AG04450 (cell line): ENCODE measurements at regions not wholly inside any gene's neighbourhood (a gene's known extent, or its start where the extent isn't known, plus 50 kb on each side); places are given as distances from the start of the nearest gene placed in this dataset.
A peak's percentile ranks its signal among the peaks of the same experiment; 100 is the strongest.

Source experiments
- CTCF ChIA-PET: fragments of 300-600, 350-600 bp; formaldehyde crosslinking; extraction: SDS; loops from one replicate; lab custom pipeline; 2022; ENCODE audit warnings: antibody characterized with exemption, inconsistent platforms; lab: Charles Lee
- POLR2A ChIA-PET: fragments of 350-600 bp; formaldehyde crosslinking; extraction: SDS; loops from one replicate; lab custom pipeline; 2021; ENCODE audit warnings: antibody characterized with exemption, inconsistent platforms; lab: Yijun Ruan, JAX
- DNase-seq: peaks from one replicate; pipeline ENCODE4 v3.0.0-alpha.2; 2011; ENCODE audit warnings: low read depth, low spot score
- H3K27ac ChIP-seq: one replicate; pipeline ENCODE4 v1.5.1; 2012; ENCODE audit warnings: low read depth, low read length, control low read depth
- H3K27me3 ChIP-seq: one replicate; pipeline ENCODE4 v1.6.0; 2012; ENCODE audit warnings: low read length; ENCODE audit not compliant: control insufficient read depth, insufficient read depth
- H3K4me3 ChIP-seq: 2 replicates; pipeline ENCODE4 v1.5.1; 2011; ENCODE audit warnings: mild to moderate bottlenecking, low read depth, low read length, control low read depth
- H3K9me3 ChIP-seq: 2 replicates; pipeline ENCODE4 v1.5.1; 2012; ENCODE audit warnings: low read length; ENCODE audit not compliant: control insufficient read depth, insufficient read depth
- TF ChIP-seq, protein P1 (sequence below): IDR thresholded peaks from 2 replicates; pipeline ENCODE4 v1.5.1; 2011; ENCODE audit warnings: low read depth, low read length, control low read depth, inconsistent platforms

- ChIA-PET POLR2A (no interaction called here), CTCF (no interaction called here)
- no peak for DNase-seq
- Histone ChIP-seq H3K27ac (no peak overlapping the region), H3K27me3 (no peaks in the 10 kb centered on the region), H3K9me3 (no peaks in the 10 kb centered on the region), H3K4me3 (no peak overlapping the region)
- TF ChIP-seq, protein P1, sequence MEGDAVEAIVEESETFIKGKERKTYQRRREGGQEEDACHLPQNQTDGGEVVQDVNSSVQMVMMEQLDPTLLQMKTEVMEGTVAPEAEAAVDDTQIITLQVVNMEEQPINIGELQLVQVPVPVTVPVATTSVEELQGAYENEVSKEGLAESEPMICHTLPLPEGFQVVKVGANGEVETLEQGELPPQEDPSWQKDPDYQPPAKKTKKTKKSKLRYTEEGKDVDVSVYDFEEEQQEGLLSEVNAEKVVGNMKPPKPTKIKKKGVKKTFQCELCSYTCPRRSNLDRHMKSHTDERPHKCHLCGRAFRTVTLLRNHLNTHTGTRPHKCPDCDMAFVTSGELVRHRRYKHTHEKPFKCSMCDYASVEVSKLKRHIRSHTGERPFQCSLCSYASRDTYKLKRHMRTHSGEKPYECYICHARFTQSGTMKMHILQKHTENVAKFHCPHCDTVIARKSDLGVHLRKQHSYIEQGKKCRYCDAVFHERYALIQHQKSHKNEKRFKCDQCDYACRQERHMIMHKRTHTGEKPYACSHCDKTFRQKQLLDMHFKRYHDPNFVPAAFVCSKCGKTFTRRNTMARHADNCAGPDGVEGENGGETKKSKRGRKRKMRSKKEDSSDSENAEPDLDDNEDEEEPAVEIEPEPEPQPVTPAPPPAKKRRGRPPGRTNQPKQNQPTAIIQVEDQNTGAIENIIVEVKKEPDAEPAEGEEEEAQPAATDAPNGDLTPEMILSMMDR: no peak
Measured at GRCh38 chr1:71312545-71312944, 231.7 kb upstream of the ZRANB2 start.

DNA sequence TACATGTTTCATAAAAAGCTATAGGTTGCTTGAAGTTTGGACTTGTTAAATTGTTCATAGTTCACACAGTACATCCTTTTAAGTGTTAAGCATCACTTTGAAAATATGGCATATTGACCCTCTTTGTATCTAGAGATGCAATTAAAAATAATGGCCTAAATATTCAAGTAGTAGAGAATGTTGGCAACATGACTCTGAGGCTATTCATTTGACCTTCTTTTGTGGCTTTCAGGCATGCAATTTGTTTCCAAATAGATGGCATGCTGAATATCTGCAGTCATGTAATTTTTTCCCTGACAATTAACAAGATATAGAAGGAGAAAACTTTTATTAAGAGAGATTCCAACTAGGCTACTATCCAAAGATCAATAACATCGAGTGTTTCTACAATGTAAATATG, 230.5 kb upstream of the ZRANB2 start:
- H3K27ac ChIP-seq: no peak overlapping the region
- TF ChIP-seq, protein P1: no peak
- no peaks in the 10 kb centered on the region for H3K9me3 ChIP-seq
- H3K4me3 ChIP-seq: no peak overlapping the region
- CTCF ChIA-PET: no interaction called here
- DNase-seq: no peak
- POLR2A ChIA-PET: no interaction called here
- H3K27me3 ChIP-seq: no peaks in the 10 kb centered on the region

- ChIA-PET POLR2A (no interaction called here), CTCF (interaction anchor here (1.2 kb wide), 1 partner anchor 13 kb away, joined by 3 read pairs; no protein-coding TSS in a partner anchor)
- peak; percentile 3 for DNase-seq
- H3K9me3 ChIP-seq: no peaks in the 10 kb centered on the region
- TF ChIP-seq, protein P1: no peak
- H3K27me3 ChIP-seq: no peaks in the 10 kb centered on the region
- no peak overlapping the region for H3K4me3 ChIP-seq
- no peak overlapping the region for H3K27ac ChIP-seq
Measured at GRCh38 chr1:71307451-71307850, 226.6 kb upstream of the ZRANB2 start.

GRCh38 chr1:71304125-71304524, 223.3 kb upstream of the ZRANB2 start:
- no peak overlapping the region for H3K4me3 ChIP-seq
- ChIA-PET CTCF (no interaction called here), POLR2A (no interaction called here)
- no peaks in the 10 kb centered on the region for H3K27me3 ChIP-seq
- TF ChIP-seq, protein P1: no peak
- H3K27ac ChIP-seq: no peak overlapping the region
- no peak for DNase-seq
- H3K9me3 ChIP-seq: no peaks in the 10 kb centered on the region

DNA sequence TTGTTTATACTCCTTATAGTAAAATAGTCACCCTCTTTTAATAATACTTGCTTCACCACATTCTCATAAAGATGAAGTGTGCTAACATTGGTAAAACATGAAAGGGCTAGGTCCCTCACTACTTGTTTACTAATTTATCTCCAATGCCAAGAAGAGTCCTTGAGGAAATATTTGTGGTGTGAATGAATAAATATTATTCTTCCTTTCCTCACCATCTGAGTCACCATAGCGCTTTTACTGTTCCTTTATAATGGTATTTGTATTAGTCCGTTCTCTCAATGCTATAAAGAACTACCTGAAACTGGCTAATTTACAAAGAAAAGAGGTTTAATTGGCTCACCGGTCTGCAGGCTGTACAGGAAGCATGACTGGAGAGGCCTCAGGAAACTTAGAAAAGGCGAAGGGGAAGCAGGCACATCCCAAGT, 222.8 kb upstream of the ZRANB2 start:
- Histone ChIP-seq H3K27me3 (no peaks in the 10 kb centered on the region), H3K9me3 (no peaks in the 10 kb centered on the region), H3K27ac (no peak overlapping the region), H3K4me3 (no peak overlapping the region)
- TF ChIP-seq, protein P1: no peak
- ChIA-PET CTCF (no interaction called here), POLR2A (no interaction called here)
- no peak for DNase-seq
